SK-N-SH (cell line): ENCODE measurements at regions not wholly inside any gene's neighbourhood (a gene's known extent, or its start where the extent isn't known, plus 50 kb on each side); places are given as distances from the start of the nearest gene placed in this dataset.

ENCODE experiments used
- CTCF ChIA-PET: fragments of 300-600, 350-600 bp; formaldehyde crosslinking; extraction: SDS; loops from one replicate; lab custom pipeline; 2021; lab: Yijun Ruan, JAX
- POLR2A ChIA-PET: fragments of 350-600 bp; sonication (Branson Sonifier 250); formaldehyde crosslinking; extraction: SDS; loops from one replicate; lab custom pipeline; 2020; ENCODE audit warnings: antibody characterized with exemption, inconsistent platforms; lab: Yijun Ruan, JAX
- DNase-seq: peaks from one replicate; pipeline ENCODE4 v3.0.0; 2012
- H2AFZ ChIP-seq: fragments of 200-600 bp; sonication (generic); 2 replicates; pipeline ENCODE4 v1.8.1; 2016; ENCODE audit warnings: antibody characterized with exemption, mild to moderate bottlenecking, low read depth
- H3F3A ChIP-seq: fragments of 200-600 bp; sonication (generic); replicated peaks from 2 replicates; pipeline ENCODE3; 2016; ENCODE audit warnings: antibody characterized with exemption, mild to moderate bottlenecking; ENCODE audit not compliant: insufficient read depth
- H3K27ac ChIP-seq, 2 experiments: fragments of 200-500 bp in 1 of 2; fragments of 200-600 bp in 1 of 2; sonication (Bioruptor generic) in 1 of 2; sonication (generic), shearing (Covaris generic) in 1 of 2; 2 replicates each; pipeline versions ENCODE4 v1.5.1 to v1.6.1; 2014 to 2016; ENCODE audit warnings: low read depth in 2 of 2, inconsistent platforms in 1 of 2, low read length in 1 of 2, mild to moderate bottlenecking in 1 of 2, mixed read lengths in 1 of 2
- H3K27me3 ChIP-seq: fragments of 200-600 bp; sonication (generic), shearing (Covaris generic); 2 replicates; pipeline ENCODE4 v1.6.1; 2016; ENCODE audit warnings: mixed run types; ENCODE audit not compliant: insufficient read depth
- H3K36me3 ChIP-seq, 2 experiments: fragments of 200-500 bp in 1 of 2; fragments of 200-600 bp in 1 of 2; sonication (Bioruptor generic) in 1 of 2; sonication (generic) in 1 of 2; replicated peaks in 1 of 2; 2 replicates each; pipeline versions ENCODE3 to v1.5.1; 2014 to 2016; ENCODE audit warnings: low read length in 1 of 2, mild to moderate bottlenecking in 1 of 2; ENCODE audit not compliant: insufficient read depth in 2 of 2, control insufficient read depth in 1 of 2
- H3K4me1 ChIP-seq, 2 experiments: fragments of 200-500 bp in 1 of 2; fragments of 200-600 bp in 1 of 2; sonication (Bioruptor generic) in 1 of 2; sonication (generic), shearing (Covaris generic) in 1 of 2; 2 replicates each; pipeline versions ENCODE4 v1.5.1 to v1.6.1; 2014 to 2016; ENCODE audit warnings: low read depth in 1 of 2, low read length in 1 of 2, mixed run types in 1 of 2; ENCODE audit not compliant: insufficient read depth in 2 of 2, control insufficient read depth in 1 of 2
- H3K4me2 ChIP-seq: fragments of 200-600 bp; sonication (generic), shearing (Covaris generic); 2 replicates; pipeline ENCODE4 v1.6.1; 2017; ENCODE audit warnings: mixed run types
- H3K4me3 ChIP-seq, 2 experiments: fragments of 200-500 bp in 1 of 2; fragments of 200-600 bp in 1 of 2; sonication (Bioruptor generic) in 1 of 2; sonication (generic), shearing (Covaris generic) in 1 of 2; 2 replicates each; pipeline versions ENCODE4 v1.5.1 to v1.8.1; 2014 to 2016; ENCODE audit warnings: low read depth in 2 of 2, inconsistent platforms in 1 of 2, low read length in 1 of 2, mild to moderate bottlenecking in 1 of 2, mixed read lengths in 1 of 2, moderate library complexity in 1 of 2
- H3K79me2 ChIP-seq: fragments of 200-600 bp; sonication (generic); 2 replicates; pipeline ENCODE4 v1.8.1; 2017; ENCODE audit warnings: mild to moderate bottlenecking; ENCODE audit not compliant: insufficient read depth
- H3K9ac ChIP-seq: fragments of 200-600 bp; sonication (generic); 2 replicates; pipeline ENCODE4 v1.6.1; 2017; ENCODE audit warnings: mixed run types
- H3K9me2 ChIP-seq: fragments of 200-600 bp; sonication (generic); 2 replicates; pipeline ENCODE4 v1.6.1; 2017; ENCODE audit warnings: mixed run types
- H3K9me3 ChIP-seq: fragments of 200-600 bp; sonication (generic); 2 replicates; pipeline ENCODE4 v1.6.1; 2017; ENCODE audit warnings: mixed run types, mild to moderate bottlenecking, moderate library complexity
- H4K20me1 ChIP-seq: fragments of 200-600 bp; sonication (generic); 2 replicates; pipeline ENCODE4 v1.6.1; 2017; ENCODE audit warnings: mild to moderate bottlenecking, mixed run types; ENCODE audit not compliant: insufficient read depth
- CHD2 ChIP-seq: fragments of 150-350 bp; IDR thresholded peaks from 2 replicates; pipeline ENCODE4 v1.6.1; 2018; ENCODE audit warnings: low read length; ENCODE audit not compliant: partially characterized antibody
- ELF1 ChIP-seq: IDR thresholded peaks from 2 replicates; pipeline ENCODE4 v1.4.0; 2012
- EZH2phosphoT487 ChIP-seq: fragments of 200-600 bp; sonication (generic); IDR thresholded peaks from 2 replicates; pipeline ENCODE4 v1.6.1; 2017; ENCODE audit warnings: low read depth, mixed run types, mild to moderate bottlenecking, antibody characterized with exemption, moderate library complexity, borderline replicate concordance
- FOXJ3 ChIP-seq: sonication (generic); formaldehyde crosslinking; IDR thresholded peaks from 2 replicates; pipeline ENCODE4 v1.5.1; 2020; ENCODE audit warnings: mild to moderate bottlenecking, missing genetic modification reagents
- FOXM1 ChIP-seq: IDR thresholded peaks from 2 replicates; pipeline ENCODE4 v1.4.0; 2012; ENCODE audit warnings: low read depth, mild to moderate bottlenecking
- GABPA ChIP-seq: IDR thresholded peaks from 2 replicates; pipeline ENCODE4 v1.4.0; 2012; ENCODE audit warnings: low read depth, mild to moderate bottlenecking
- MAX ChIP-seq: IDR thresholded peaks from 2 replicates; pipeline ENCODE4 v1.4.0; 2012; ENCODE audit warnings: low read depth
- MEF2A ChIP-seq: IDR thresholded peaks from 2 replicates; pipeline ENCODE4 v1.4.0; 2012; ENCODE audit warnings: low read depth, borderline replicate concordance
- NFIC ChIP-seq: IDR thresholded peaks from 2 replicates; pipeline ENCODE4 v1.4.0; 2012; ENCODE audit warnings: borderline replicate concordance
- NRF1 ChIP-seq: IDR thresholded peaks from 2 replicates; pipeline ENCODE4 v1.6.1; 2012; ENCODE audit warnings: low read depth, mild to moderate bottlenecking, low read length
- RAD21 ChIP-seq: IDR thresholded peaks from 2 replicates; pipeline ENCODE4 v1.6.1; 2012; ENCODE audit warnings: mild to moderate bottlenecking, low read length
- RCOR1 ChIP-seq: fragments of 150-350 bp; IDR thresholded peaks from 2 replicates; pipeline ENCODE4 v1.6.1; 2017; ENCODE audit warnings: antibody characterized with exemption, low read length
- RFX5 ChIP-seq: IDR thresholded peaks from 2 replicates; pipeline ENCODE4 v1.6.1; 2012; ENCODE audit warnings: mild to moderate bottlenecking, improper control_type of control experiment, low read length
- RXRA ChIP-seq: IDR thresholded peaks from 2 replicates; pipeline ENCODE4 v1.4.0; 2012; ENCODE audit warnings: low read depth, mild to moderate bottlenecking, borderline replicate concordance
- USF1 ChIP-seq: IDR thresholded peaks from 2 replicates; pipeline ENCODE4 v1.4.0; 2012; ENCODE audit warnings: low read depth, borderline replicate concordance
- YY1 ChIP-seq: IDR thresholded peaks from 2 replicates; pipeline ENCODE4 v1.4.0; 2012; ENCODE audit warnings: low read depth, mild to moderate bottlenecking
- WGBS: methylation state at CpG from one replicate; pipeline ENCODE4 v1.1.6; 2017; ENCODE audit warnings: low lambda C conversion rate; 5-methylcytosine and 5-hydroxymethylcytosine counted together
- TF ChIP-seq, protein P1 (sequence below): IDR thresholded peaks from 2 replicates; pipeline ENCODE4 v1.4.0; 2012; ENCODE audit warnings: low read depth, borderline replicate concordance
- TF ChIP-seq, protein P2 (sequence below): IDR thresholded peaks from 2 replicates; pipeline ENCODE4; 2012

DNA sequence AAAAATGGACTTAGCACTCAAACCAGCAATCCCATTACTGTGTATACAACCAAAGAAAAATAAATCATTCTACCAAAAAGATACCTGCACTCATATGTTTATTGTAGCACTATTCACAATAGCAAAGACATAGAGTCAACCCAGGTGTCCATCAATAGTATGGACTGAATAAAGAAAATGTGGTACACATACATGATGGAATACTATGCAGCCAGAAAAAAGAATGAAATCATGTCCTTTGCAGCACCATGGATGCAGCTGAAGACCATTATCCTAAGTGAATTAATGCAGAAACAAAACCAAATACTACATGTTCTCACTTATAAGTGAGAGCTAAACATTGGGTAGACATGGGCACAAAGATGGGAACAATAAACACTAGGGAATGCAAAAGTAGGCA lies 236.8 kb upstream of the POU5F2 start:
- DNase-seq = no peak
- Histone ChIP-seq H3K4me1 (no peaks in the 10 kb centered on the region), H3K9ac (no peak overlapping the region), H3F3A (no peaks in the 10 kb centered on the region), H3K27me3 (no peaks in the 10 kb centered on the region), H3K4me2 (no peak overlapping the region), H2AFZ (no peak overlapping the region), H3K4me3 (no peak overlapping the region), H3K9me3 (peaks cover 8% of the 10 kb centered on the region; the same call in 1 of the 2 replicates), H3K27ac (no peak overlapping the region), H3K36me3 (peaks cover 0 to 11% of the 10 kb centered on the region in 2 experiments), H3K79me2 (no peaks in the 10 kb centered on the region), H4K20me1 (no peaks in the 10 kb centered on the region), H3K9me2 (no peaks in the 10 kb centered on the region)
- ChIA-PET POLR2A (no interaction called here), CTCF (no interaction called here)
- TF ChIP-seq FOXM1 (no peak), RXRA (no peak)

GRCh38 chr5:93967923-93968322 lies 226.5 kb upstream of the POU5F2 start:
- H4K20me1 ChIP-seq = no peaks in the 10 kb centered on the region
- no peaks in the 10 kb centered on the region for H3K79me2 ChIP-seq
- no peaks in the 10 kb centered on the region for H3K9me2 ChIP-seq
- no peak for DNase-seq
- peaks cover 3% of the 10 kb centered on the region for H3F3A ChIP-seq
- H3K4me3 ChIP-seq = no peak overlapping the region
- H3K9ac ChIP-seq = no peak overlapping the region
- no peaks in the 10 kb centered on the region for H3K27me3 ChIP-seq
- H2AFZ ChIP-seq = no peak overlapping the region
- H3K4me1 ChIP-seq = no peaks in the 10 kb centered on the region; a peak in 1 of 4 replicates
- CTCF ChIA-PET = interaction anchor here (0.8 kb wide), 1 partner anchor 59 kb away, joined by 3 read pairs; no protein-coding TSS in a partner anchor
- no peaks in the 10 kb centered on the region for H3K36me3 ChIP-seq
- no peak overlapping the region for H3K4me2 ChIP-seq
- H3K9me3 ChIP-seq = no peaks in the 10 kb centered on the region
- H3K27ac ChIP-seq = no peak overlapping the region
- TF ChIP-seq FOXM1 = no peak
- POLR2A ChIA-PET = no interaction called here

DNA sequence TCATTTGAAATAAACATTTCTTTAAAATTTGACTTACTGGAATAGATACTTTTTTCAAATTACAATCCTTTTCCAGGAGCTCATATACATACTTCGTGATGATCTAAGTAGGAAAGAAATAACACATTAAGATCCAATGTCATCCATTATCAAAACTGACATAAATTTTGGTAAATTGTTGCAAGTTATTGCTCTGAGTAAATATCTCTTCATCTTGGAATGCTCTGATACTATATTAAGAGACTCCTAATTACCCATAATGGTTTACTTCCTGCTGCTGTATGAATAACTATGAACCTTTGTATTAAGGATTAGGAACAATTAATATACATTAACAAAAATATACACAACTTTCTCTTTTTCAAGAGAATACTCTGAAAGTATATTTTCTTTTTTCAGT lies 223.0 kb upstream of the POU5F2 start:
- ChIA-PET CTCF (no interaction called here), POLR2A (no interaction called here)
- no peak for DNase-seq
- Histone ChIP-seq H3K9ac (no peak overlapping the region), H3K9me2 (no peaks in the 10 kb centered on the region), H3K27me3 (no peaks in the 10 kb centered on the region), H3K36me3 (no peaks in the 10 kb centered on the region), H3K9me3 (no peaks in the 10 kb centered on the region), H3F3A (peaks cover 3% of the 10 kb centered on the region), H3K79me2 (no peaks in the 10 kb centered on the region), H3K4me1 (no peaks in the 10 kb centered on the region; a peak in 1 of 4 replicates), H3K27ac (no peak overlapping the region), H2AFZ (no peak overlapping the region), H4K20me1 (no peaks in the 10 kb centered on the region), H3K4me3 (no peak overlapping the region), H3K4me2 (no peak overlapping the region)
- TF ChIP-seq FOXJ3 (no peak), RXRA (no peak), RAD21 (no peak), NFIC (no peak), MAX (no peak), RCOR1 (no peak), ELF1 (no peak), NRF1 (no peak), EZH2phosphoT487 (no peak), RFX5 (no peak), USF1 (no peak), GABPA (no peak), YY1 (no peak), MEF2A (no peak), CHD2 (no peak)
- TF ChIP-seq, protein P1, sequence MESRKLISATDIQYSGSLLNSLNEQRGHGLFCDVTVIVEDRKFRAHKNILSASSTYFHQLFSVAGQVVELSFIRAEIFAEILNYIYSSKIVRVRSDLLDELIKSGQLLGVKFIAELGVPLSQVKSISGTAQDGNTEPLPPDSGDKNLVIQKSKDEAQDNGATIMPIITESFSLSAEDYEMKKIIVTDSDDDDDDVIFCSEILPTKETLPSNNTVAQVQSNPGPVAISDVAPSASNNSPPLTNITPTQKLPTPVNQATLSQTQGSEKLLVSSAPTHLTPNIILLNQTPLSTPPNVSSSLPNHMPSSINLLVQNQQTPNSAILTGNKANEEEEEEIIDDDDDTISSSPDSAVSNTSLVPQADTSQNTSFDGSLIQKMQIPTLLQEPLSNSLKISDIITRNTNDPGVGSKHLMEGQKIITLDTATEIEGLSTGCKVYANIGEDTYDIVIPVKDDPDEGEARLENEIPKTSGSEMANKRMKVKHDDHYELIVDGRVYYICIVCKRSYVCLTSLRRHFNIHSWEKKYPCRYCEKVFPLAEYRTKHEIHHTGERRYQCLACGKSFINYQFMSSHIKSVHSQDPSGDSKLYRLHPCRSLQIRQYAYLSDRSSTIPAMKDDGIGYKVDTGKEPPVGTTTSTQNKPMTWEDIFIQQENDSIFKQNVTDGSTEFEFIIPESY = no peak
- TF ChIP-seq, protein P2, sequence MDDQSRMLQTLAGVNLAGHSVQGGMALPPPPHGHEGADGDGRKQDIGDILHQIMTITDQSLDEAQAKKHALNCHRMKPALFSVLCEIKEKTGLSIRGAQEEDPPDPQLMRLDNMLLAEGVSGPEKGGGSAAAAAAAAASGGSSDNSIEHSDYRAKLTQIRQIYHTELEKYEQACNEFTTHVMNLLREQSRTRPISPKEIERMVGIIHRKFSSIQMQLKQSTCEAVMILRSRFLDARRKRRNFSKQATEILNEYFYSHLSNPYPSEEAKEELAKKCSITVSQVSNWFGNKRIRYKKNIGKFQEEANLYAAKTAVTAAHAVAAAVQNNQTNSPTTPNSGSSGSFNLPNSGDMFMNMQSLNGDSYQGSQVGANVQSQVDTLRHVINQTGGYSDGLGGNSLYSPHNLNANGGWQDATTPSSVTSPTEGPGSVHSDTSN = no peak
- WGBS = 89% methylated on average over 1 of the region's 1 CpG
